ENCODE measurements at regions not wholly inside any gene's neighbourhood (a gene's known extent, or its start where the extent isn't known, plus 50 kb on each side); places are given as distances from the start of the nearest gene placed in this dataset.

GRCh38 chr18:66795051-66795450 is 191.2 kb upstream of the CDH19 start:
- POLR2A ChIA-PET = no interaction called here
- DNase-seq (ENCODE audit: low read depth, low spot score) = no peak
- no peak for TF ChIP-seq CTCF (IDR thresholded peaks at IDR 0.05; ENCODE audit: insufficient read depth, low read length, missing control alignments)
- CTCF ChIA-PET = no interaction called here
- no peak overlapping the region for H3K4me3 ChIP-seq (ENCODE audit: low read depth, low read length)

GRCh38 chr18:66792466-66792865 is 188.6 kb upstream of the CDH19 start:
- no peak for DNase-seq (ENCODE audit: low read depth, low spot score)
- TF ChIP-seq CTCF (IDR thresholded peaks at IDR 0.05; ENCODE audit: insufficient read depth, low read length, missing control alignments) = no peak
- ChIA-PET CTCF (no interaction called here), POLR2A (no interaction called here)
- no peak overlapping the region for H3K4me3 ChIP-seq (ENCODE audit: low read depth, low read length)

- CTCF ChIA-PET = no interaction called here
- DNase-seq (ENCODE audit: low read depth, low spot score) = no peak
- H3K4me3 ChIP-seq (ENCODE audit: low read depth, low read length) = no peak overlapping the region
- POLR2A ChIA-PET = no interaction called here
- TF ChIP-seq CTCF (IDR thresholded peaks at IDR 0.05; ENCODE audit: insufficient read depth, low read length, missing control alignments) = no peak
Measured at GRCh38 chr18:66780609-66781008, 176.7 kb upstream of the CDH19 start.

GRCh38 chr18:66778048-66778447 is 174.2 kb upstream of the CDH19 start:
- no peak for TF ChIP-seq CTCF (IDR thresholded peaks at IDR 0.05; ENCODE audit: insufficient read depth, low read length, missing control alignments)
- DNase-seq (ENCODE audit: low read depth, low spot score) = no peak
- POLR2A ChIA-PET = no interaction called here
- H3K4me3 ChIP-seq (ENCODE audit: low read depth, low read length) = no peak overlapping the region
- CTCF ChIA-PET = no interaction called here

GRCh38 chr18:66769375-66769774 is 165.5 kb upstream of the CDH19 start:
- H3K4me3 ChIP-seq (ENCODE audit: low read depth, low read length) = no peak overlapping the region
- no peak for DNase-seq (ENCODE audit: low read depth, low spot score)
- no peak for TF ChIP-seq CTCF (IDR thresholded peaks at IDR 0.05; ENCODE audit: insufficient read depth, low read length, missing control alignments)
- ChIA-PET CTCF (no interaction called here), POLR2A (no interaction called here)

- DNase-seq (ENCODE audit: low read depth, low spot score) = no peak
- POLR2A ChIA-PET = no interaction called here
- no peak for TF ChIP-seq CTCF (IDR thresholded peaks at IDR 0.05; ENCODE audit: insufficient read depth, low read length, missing control alignments)
- H3K4me3 ChIP-seq (ENCODE audit: low read depth, low read length) = no peak overlapping the region
- CTCF ChIA-PET = no interaction called here
Measured at GRCh38 chr18:66764230-66764629, 160.3 kb upstream of the CDH19 start.
